HG03378 (cell line): ENCODE measurements at regions not wholly inside any gene's neighbourhood (a gene's known extent, or its start where the extent isn't known, plus 50 kb on each side); places are given as distances from the start of the nearest gene placed in this dataset.

ENCODE experiments used
- ATAC-seq: cut with Tn5 transposase; IDR thresholded peaks from one replicate; pipeline ENCODE4 v1.9.1; 2021; ENCODE audit warnings: mild to moderate bottlenecking, moderate library complexity; ENCODE audit not compliant: unreplicated experiment

GRCh38 chr7:127447326-127447945 lies 54.9 kb upstream of the ZNF800 start:
- peak; percentile 100 for ATAC-seq

DNA sequence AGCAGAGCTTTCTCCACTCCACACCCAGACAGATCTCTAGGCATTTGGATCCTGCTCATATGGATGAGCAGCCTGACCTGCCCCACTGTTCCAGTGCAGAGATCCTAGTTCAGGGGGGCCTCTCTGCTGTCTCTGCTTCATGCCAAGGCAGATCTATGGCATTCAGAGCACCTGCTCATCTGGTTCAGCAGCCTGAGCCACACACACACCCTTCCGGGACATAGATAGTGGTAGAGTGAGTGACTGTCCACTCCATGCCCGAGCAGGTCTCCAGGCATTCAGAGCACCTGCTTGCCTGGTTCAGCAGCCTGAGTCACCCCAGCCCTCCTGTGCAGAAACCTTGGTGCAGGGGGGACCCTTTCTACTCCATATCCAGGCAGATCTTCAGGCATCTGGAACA lies 54.3 kb upstream of the ZNF800 start:
- ATAC-seq: no peak
